ENCODE measurements at regions not wholly inside any gene's neighbourhood (a gene's known extent, or its start where the extent isn't known, plus 50 kb on each side); places are given as distances from the start of the nearest gene placed in this dataset.
A peak's percentile ranks its signal among the peaks of the same experiment; 100 is the strongest.
"Not testable (repeated sequence)": the region's sequence is repeated elsewhere in the genome, so short reads cannot be mapped to it uniquely, and the experiment has no call there.

DNA sequence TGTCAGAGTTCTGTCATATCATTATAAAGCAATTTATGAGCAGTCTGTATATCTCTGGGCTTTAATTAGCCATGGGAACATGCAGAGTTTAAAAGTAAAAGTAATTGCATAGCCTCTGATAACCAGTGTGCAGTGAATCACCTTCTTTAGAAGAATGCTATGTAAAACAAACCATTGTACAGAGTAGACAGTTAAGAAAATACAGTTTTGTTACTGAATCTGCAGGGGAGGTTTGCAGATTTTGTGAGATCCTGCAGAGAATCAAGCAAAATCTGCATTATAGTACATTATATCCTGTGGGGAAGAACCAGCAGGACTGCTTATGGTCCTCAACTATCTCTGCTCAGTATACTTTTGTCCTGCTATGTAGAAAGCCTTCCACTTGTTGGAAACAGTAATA, 396.2 kb upstream of the NAALADL2 start:
- DNase-seq: no peak

DNA sequence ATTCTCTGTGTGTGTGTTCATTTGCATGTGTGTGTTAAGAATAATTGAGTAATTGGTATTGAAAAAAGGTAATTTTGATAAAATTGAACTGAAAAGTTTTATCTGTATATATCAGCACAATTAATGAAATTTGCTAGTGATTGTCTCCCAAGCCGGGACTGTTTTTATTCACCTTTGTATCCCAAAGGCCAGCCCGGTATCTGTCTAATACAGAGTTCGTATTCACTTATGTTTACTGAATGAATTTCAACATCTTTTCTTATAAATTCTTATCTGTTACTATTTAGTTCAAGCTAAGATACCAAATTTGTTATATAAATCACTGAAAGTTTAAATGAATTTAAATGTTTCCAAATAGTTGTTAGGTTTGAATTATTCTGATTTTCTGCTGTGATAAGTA, 394.0 kb upstream of the NAALADL2 start:
- no peak for DNase-seq

DNA sequence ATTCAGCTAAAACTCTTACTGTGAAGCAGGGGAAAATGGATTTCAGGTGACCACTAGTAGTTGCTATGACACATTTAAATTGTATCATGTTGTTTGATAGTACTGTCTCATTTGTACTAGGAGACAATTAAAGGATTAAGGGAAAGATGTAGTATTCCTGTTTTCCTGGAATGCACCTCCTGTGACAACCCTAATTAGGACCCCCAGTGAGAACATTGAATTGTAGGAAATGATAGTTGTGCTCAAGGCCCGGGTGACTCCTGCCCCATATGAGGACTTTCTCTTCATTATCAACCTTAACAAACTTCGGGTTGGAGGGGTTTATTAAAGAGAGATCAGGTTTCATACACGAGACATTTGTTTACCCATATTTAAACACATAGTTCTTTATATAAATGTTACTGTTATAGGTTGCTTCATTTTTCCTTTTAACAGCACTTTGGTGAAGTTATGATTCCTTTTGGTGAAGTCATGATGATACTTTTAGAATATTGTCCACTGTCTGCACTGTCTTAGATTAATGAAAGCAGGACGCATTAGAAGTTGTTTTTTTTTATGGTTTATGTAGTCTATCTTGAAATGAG, 392.6 kb upstream of the NAALADL2 start:
- DNase-seq: no peak

DNA sequence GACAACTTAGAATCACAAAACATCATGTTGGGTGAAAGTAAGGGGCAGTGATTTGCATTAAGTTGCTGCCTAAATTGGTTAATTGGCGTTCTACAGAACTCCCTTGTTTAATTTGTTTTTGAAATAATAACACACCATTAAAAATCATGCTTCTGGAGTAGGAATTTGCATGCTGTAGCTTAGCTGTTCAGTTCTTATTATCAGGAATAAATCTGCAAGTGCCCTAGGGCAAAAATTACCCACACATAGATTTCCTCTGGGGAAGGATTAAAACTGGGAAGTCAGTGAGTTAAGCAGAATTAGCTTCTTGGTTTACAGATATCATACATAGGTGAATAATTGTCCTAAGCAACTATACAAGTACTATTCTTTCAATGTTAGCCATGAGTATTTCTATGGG, 381.6 kb upstream of the NAALADL2 start:
- DNase-seq: no peak

DNA sequence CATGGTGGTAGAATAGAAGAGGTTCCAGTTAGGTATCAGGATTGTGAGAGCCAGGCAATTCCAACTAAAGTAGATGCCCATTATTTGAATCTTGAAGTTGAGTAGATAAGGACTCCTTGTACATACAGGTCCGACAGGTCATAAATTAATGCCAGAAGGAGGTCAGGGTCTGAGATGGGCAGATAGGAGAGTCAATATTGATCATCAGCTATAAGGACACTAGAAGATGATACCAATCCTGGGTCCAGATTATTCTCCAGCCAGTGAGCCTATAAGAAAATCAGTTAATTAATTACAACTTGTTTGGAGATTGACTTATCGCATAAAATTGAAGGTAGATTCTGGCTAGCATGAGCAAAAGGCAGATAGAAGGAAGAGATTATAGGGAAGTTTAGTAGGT, 378.4 kb upstream of the NAALADL2 start:
- DNase-seq: no peak

DNA sequence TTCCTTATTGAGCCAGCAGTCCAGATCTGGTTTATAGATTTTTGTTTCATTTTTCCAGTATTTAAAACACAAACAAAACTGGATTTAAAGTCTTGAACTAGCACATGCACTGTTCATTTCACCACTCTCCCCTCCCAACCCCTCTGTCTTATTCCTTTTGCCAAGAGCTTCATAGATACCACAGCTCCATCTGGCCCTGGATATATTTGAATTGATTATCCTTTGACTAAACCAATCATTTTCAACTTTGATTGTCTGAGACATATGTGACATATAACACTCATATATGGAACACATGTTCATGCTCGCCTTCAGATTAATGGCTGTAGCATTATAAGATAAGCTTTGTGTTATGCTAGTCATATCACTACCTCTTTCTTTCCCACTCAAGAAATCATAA, 376.6 kb upstream of the NAALADL2 start:
- DNase-seq: no peak

DNA sequence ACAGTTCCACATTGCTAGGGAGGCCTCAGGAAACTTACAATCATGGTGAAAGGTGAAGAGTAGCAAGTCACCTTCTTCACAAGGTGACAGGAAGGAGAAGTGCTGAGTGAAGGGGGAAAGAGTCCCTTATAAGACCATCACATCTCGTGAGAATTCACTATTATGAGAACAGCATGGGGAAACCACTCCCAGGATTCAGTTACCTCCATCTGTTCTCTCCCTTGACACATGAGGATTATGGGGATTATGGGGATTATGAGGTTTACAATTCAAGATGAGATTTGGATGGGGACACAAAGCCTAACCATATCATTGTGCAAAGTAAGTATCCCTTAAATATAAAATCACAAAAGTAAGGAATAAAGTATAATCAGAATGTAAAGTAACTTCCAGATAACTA, 375.9 kb upstream of the NAALADL2 start:
- DNase-seq: peak; percentile 39

DNA sequence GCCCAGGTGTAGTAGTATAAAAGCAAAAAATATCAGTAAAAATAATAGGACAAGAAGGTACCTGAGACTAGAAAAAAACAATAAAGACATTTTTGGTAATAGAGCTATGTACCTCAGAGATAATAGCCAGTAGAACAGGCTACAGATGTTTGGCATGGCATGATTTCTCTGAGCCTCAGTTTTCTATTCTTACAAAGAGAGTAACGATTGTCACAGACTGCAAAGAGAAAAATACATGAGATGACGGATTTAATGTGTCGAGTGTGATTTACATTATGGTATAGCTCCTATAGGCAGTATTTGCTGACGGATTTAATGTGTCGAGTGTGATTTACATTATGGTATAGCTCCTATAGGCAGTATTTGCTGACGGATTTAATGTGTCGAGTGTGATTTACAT, 375.3 kb upstream of the NAALADL2 start:
- not testable (repeated sequence) for DNase-seq

DNA sequence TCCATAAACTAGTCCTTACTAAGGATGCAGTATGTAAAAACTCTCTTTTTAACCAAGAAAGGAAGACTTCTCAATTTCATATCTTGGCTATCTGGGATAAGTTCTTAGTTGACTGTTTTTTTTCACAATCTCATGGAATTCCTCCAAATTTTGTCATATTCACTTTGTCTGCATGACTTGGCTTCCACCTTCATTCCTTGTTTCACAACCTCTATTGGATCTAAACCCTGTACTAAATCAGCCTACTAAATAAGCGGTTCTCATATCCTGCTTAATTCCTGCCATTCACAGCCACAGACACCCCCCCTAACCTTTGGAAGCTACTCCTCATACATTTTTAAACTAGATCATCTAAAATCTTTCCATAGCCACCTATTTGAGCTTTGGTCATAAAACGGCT, 370.6 kb upstream of the NAALADL2 start:
- no peak for DNase-seq

DNA sequence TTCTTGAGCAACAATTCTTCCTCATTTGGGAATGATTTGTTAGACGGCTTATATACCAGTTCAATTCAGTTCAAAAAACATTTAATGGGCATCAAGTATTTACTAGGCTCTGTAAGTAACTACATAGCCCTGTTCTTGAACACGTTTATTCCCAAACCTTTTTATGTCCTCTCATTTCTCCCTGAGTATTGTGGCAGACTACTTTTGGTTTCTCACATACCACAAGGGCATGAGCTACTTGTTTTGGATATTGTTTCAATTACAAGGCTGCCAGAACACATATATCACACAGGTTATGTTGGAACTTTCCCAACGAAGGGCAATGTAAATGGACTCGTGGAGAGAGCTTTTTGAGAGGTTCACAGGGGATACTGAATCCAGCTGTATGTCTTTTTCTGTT, 363.8 kb upstream of the NAALADL2 start:
- DNase-seq: no peak

DNA sequence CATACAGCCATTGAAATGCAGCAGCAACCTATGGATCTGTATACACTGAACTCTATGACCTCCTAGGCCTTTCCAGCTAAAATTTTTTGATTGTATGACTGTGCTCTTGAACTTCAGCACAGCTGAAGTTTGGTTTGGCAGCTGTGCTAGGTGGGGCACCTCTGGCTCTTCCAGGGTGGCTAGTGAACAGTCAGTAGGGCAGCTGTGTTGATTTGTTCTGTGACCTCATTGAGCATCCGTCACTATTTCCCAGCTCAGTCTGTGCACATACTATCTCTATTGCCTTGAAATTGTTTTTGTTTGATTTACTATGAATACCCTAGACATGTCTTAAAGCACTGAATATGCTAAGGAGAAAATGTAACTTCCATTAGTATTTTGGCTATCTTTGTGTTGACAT, 363.2 kb upstream of the NAALADL2 start:
- DNase-seq: no peak

DNA sequence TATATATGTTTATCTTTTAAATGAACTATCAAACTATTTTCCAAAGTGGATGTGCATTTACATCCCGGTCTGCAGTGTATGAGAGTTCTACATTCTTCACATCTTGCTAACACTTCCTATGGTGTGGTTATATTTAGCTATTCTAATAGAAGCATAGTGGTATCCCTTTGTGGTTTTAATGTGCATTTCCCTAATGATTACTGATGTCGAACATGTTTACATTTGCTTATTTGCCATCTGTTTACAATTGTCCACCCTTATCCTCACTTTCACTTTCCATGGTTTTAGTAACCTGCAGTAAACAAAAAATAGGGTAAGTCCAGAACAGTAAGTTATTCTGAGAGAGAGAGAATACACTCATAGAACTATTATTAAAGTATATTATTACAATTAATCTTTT, 360.5 kb upstream of the NAALADL2 start:
- DNase-seq: no peak

DNA sequence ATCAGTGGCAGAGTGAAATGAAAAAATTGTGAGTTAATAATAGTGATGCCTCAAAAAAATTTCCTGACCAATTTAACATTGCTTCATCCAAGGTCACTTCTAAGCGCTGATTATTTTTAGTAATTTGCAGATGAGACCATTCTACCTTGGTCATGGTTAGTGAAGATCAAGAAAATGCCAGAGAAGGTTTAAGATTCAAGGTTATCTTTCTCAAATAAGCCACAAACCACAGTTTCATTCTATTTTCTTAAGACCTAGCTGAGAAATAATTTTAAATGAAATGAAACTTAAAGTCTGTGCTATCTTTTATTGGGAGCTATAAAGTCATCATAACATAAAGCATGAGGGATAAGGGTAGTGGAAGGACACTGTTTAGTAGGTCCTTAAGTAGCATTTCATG, 353.9 kb upstream of the NAALADL2 start:
- no peak for DNase-seq

DNA sequence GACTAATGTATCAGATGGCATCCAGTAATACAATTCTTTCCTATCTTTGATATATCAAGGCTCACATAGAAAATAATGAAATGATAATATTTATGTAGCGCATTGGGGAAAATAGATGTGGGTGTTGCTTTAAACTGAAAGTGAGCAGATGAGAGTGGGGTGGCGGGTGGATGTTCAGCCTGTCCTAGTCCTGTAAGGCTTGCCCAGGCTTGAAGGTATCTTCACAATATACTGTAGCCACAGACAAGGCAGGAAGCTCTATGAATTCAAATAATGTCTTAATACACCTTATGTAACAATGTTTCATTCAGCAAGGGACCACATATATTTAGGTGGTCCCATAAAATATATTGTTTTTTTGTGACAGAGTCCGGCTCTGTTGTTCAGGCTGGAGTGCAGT, 334.9 kb upstream of the NAALADL2 start:
- DNase-seq: no peak

DNA sequence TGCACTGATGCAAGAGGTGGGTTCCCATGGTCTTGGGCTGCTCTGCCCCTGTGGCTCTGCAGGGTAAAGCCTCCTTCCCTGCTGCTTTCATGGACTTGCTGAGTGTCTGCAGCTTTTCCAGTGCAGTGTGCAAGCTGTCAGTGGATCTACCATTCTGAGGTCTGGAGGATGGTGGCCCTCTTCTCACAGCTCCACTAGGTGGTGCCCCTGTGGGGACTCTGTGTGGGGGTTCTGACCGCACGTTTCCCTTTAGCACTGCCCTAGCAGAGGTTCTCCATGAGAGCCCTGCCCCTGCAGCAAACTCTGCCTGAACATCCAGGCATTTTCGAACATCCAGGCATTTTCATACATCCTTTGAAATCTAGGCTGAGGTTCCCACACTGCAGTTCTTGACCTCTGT, 329.8 kb upstream of the NAALADL2 start:
- DNase-seq: no peak

DNA sequence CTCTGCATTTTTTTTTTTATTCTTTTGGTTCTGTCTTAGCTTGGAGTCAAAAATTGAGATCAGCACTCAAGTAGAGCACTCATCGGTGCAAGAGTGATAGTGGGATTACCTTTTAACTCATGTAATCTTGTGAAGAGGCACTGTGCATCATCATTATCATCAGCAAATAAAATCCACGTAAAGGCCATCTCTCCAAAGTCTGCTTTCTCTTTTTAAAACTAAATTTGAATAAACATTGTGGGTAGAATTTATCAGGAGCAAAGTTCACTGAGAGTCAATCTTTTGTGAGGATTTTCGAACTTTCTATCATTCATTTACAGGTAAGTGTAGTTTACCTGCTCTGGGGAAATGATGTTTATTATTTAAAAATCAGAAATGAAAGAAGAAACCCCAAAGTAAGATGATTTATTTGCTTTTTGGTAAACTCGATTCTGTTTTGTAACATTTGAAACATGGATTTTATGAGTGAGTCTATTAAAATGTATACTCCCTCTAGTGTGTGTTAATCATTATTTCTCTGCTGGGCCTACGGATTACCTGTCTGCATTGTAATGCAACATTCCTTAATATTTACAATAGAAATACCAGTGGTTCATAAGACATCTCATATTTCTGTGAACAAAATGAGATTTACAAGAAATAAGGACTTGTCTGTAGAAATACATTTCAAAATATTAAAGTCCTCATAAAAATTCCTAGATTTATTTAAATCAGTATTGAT, 327.7 kb upstream of the NAALADL2 start:
- DNase-seq: no peak

DNA sequence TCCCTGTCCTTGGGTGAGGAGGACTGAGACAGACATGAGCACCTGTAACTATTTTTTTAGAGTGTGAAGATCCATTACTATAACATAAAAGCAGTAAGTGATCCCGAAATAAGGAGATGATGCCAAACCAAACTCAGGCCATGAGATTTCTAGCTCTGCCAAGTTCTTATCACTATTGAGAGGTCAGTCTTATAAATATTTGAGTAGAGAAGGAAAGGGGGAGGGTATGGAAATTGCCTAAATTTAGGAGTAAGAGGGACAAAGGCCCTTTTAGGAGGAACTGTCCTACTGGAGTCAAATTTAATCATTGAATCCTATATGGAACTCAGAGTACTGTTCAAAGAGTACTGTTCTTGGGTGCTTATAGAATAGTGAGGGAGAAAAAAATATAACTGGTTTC, 326.9 kb upstream of the NAALADL2 start:
- no peak for DNase-seq

DNA sequence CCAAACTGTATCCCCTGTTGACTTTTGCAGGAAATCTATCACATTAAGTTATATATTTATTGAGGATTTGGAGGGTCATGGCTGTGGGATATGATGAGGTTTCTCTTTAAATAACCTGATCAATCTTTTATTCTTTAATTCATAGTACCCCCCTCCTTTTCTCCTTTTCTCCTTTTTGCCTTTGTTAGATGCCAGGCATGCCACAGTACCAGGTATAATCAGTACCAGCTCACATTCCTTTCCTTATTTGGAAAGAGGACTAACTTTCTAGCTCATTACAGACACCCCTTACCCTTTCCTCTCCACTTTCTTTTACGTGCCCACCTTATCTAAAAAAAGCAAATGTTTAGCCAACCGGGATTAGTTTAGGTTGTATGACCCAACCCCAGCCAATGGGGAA, 326.4 kb upstream of the NAALADL2 start:
- no peak for DNase-seq

DNA sequence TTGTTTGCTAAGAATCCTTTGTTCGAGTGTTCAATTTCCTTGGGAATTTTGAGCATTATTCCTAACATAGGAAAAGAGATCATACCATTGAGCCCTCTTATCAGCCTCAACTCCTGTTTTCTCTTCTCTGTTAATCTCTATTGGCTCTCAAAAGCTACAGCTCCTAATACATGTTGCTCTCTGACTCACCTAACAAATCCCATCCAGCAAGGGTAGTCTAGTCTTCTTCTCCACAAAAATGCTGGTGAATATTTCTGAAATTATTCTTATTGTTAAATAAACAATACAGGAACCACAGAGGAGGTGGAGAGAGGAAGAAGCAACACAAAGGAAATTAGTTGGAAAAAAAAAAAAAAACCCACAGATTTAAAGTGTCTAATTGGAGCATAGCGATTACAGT, 325.8 kb upstream of the NAALADL2 start:
- DNase-seq: no peak

DNA sequence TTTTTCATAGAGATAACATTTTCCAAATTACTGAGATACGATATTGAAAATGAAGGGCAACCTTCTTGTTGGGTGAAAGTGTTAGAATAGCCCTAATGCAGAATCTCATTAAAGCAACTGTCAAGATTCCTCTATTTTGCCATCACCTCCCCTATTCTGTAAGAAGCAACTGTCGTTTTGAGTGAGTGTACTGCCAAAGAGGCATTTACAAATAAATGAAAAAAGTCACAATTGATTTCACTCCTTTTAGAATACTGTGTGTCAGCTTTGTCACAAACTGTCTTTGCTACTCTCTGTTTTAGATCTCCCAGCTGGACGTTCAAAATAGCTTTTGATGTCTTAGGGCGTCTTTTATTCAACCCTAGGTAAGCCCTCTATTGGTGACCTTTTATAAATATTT, 322.8 kb upstream of the NAALADL2 start:
- DNase-seq: no peak

DNA sequence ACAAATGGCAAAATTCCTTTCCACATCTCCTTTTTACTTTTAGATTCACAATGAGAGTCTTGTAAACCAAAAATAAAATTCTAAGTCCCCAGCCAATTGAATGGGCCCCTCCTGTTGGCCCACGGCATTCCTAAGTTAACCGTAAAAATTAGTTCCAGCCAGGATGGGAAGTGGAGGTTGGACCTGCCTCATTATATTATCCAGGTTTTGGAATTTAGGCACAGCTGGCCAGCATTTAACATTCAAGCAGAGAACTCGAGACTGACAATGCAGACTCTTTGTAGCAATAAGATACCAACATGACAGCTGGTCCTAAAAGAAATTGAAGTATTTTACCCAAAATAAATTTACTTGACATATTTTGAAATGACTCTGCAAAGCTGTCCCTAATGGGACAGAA, 321.0 kb upstream of the NAALADL2 start:
- peak; percentile 17 for DNase-seq

DNA sequence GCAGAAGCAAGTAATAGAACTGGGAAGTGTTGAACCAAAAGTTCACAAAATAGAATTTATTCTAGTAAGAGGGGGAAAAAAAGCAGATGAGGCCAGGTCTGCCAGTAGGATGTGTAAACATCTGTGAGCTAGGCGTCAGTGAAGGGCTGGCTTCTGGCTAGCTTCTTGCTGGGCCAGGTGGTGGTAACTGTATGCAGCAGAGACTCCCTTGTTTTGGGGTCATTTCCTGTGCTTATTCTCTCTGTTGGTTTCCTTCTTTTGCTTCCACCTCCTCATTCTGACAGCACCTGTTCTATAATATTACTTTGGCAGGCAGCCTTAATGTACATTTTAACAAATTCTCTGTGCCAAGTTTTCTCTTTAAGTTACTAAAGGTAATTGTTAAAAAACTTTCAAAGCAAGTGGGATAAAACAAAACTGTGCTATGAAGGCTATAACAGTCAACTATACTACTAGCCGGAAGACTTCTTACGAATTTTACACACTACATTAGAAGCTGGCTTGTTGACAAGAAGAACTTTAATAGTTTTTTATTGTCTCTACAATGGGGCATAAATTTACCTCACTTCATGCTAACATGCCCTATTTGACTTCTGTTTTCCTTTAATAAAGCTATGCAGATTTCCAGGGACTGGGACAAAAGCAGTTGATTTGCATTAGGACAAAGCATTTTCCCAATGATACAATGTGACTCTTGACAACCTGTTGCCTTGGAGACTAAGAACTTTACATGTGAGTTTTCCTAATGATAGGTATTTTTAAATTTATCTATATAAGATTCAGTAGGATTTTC, 318.8 kb upstream of the NAALADL2 start:
- DNase-seq: peak; percentile 73

DNA sequence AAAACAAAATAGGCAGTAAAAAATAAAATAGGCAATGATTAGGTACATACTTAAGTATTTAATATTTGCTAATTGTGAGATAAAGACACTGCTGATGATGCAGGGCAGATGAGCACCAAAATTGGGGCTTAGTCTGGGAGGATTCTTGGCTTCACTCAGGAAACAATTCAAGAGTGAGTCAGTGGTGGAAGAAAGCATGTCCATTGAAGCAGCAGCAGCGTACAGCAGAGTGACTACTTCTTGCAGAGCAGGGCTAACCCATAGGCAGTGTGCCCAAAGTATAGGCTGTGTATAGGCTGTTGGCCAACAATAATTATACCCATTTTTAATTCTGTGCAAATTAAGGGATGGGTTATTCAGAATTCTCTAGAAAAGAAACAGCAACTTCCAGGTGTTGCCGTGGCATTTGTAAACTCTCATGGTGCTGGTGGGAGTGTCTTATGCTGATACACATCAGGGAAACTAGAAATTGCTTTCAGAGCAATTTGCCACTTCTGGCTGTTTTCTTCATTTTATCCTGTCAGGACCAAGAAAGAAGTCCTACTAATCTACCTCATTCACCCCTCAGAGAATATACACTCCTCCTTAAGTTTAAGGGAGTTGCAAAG, 317.3 kb upstream of the NAALADL2 start:
- no peak for DNase-seq
